ENCODE measurements at regions not wholly inside any gene's neighbourhood (a gene's known extent, or its start where the extent isn't known, plus 50 kb on each side); places are given as distances from the start of the nearest gene placed in this dataset.
A peak's percentile ranks its signal among the peaks of the same experiment; 100 is the strongest.

GRCh38 chrX:2596045-2596444 is 95.0 kb upstream of the CD99 start:
- WGBS, 2 donors: 96 to 97% methylated on average over 4 of the region's 4 CpGs
- peaks cover 0 to 11% (median 0%) of the 10 kb centered on the region in 9 donors for H3K4me1 ChIP-seq
- no peak for TF ChIP-seq CTCF (IDR thresholded peaks at IDR 0.05)
- no peaks in the 10 kb centered on the region for H3K9me3 ChIP-seq
- H3K4me3 ChIP-seq: no peak overlapping the region
- peaks cover 0 to 14% (median 0%) of the 10 kb centered on the region in 9 donors for H3K36me3 ChIP-seq
- ATAC-seq (no peak), DNase-seq (no peak)
- intact Hi-C loops (cut with DNase I): loop anchor here in 3 of 10 donors (10.0 kb wide), 2 partner anchors 941 to 1141 kb away; partner anchors contain the start of gene ASMTL (in 2 of the 3)
- no peaks in the 10 kb centered on the region for H3K27me3 ChIP-seq
- H3K27ac ChIP-seq: no peak overlapping the region

- DNase-seq: no peak
- no peak overlapping the region for H3K4me3 ChIP-seq
- no peaks in the 10 kb centered on the region for H3K27me3 ChIP-seq
- no peaks in the 10 kb centered on the region for H3K9me3 ChIP-seq
- ATAC-seq: peak in 1 of 8 donors; percentile 12
- H3K27ac ChIP-seq: no peak overlapping the region
- intact Hi-C loops (cut with DNase I): loop anchor here in 3 of 10 donors (10.0 kb wide), 2 partner anchors 940 to 1140 kb away; partner anchors contain the start of gene ASMTL (in 2 of the 3)
- no peak for TF ChIP-seq CTCF (IDR thresholded peaks at IDR 0.05)
- peaks cover 0 to 7% (median 0%) of the 10 kb centered on the region in 9 donors for H3K36me3 ChIP-seq
- H3K4me1 ChIP-seq: peaks cover 0 to 11% (median 0%) of the 10 kb centered on the region in 9 donors
- 59 to 68% methylated on average over 5 of the region's 5 CpGs for WGBS, 2 donors
These were observed 94.5 kb upstream of the DHRSX start for GRCh38 chrX:2595258-2595657.

- H3K36me3 ChIP-seq: peaks cover 0 to 7% (median 0%) of the 10 kb centered on the region in 9 donors
- H3K27ac ChIP-seq: no peak overlapping the region
- ATAC-seq (no peak), DNase-seq (no peak)
- no peak for TF ChIP-seq CTCF (IDR thresholded peaks at IDR 0.05)
- intact Hi-C loops (cut with DNase I): loop anchor here in 6 of 10 donors (5.0 to 10.0 kb wide), 5 partner anchors 312 to 1140 kb away; partner anchors contain the start of gene ASMTL (in 2 of the 6)
- WGBS, 2 donors: 76 to 82% methylated on average over 3 of the region's 3 CpGs
- no peak overlapping the region for H3K4me3 ChIP-seq
- H3K4me1 ChIP-seq: peaks cover 0 to 11% (median 0%) of the 10 kb centered on the region in 9 donors
- H3K27me3 ChIP-seq: no peaks in the 10 kb centered on the region
- H3K9me3 ChIP-seq: no peaks in the 10 kb centered on the region
These were observed 93.7 kb upstream of the DHRSX start for GRCh38 chrX:2594491-2594890.

- peaks cover 0 to 11% (median 0%) of the 10 kb centered on the region in 9 donors for H3K4me1 ChIP-seq
- ATAC-seq (no peak), DNase-seq (no peak)
- H3K27me3 ChIP-seq: no peaks in the 10 kb centered on the region
- no peak overlapping the region for H3K27ac ChIP-seq
- no peak overlapping the region for H3K4me3 ChIP-seq
- peaks cover 0 to 7% (median 0%) of the 10 kb centered on the region in 9 donors for H3K36me3 ChIP-seq
- TF ChIP-seq CTCF (IDR thresholded peaks at IDR 0.05): no peak
- no peaks in the 10 kb centered on the region for H3K9me3 ChIP-seq
- intact Hi-C loops (cut with DNase I): loop anchor here in 9 of 10 donors (2.0 to 10.0 kb wide), 7 partner anchors 310 to 1137 kb away; partner anchors contain the start of gene ASMTL (in 2 of the 9)
- WGBS, 2 donors: 76 to 78% methylated on average over 3 of the region's 3 CpGs
These were observed 91.5 kb upstream of the DHRSX start for GRCh38 chrX:2592279-2592678.

All from heart right ventricle (tissue), 16 donors.